ENCODE measurements at regions not wholly inside any gene's neighbourhood (a gene's known extent, or its start where the extent isn't known, plus 50 kb on each side); places are given as distances from the start of the nearest gene placed in this dataset.

DNA sequence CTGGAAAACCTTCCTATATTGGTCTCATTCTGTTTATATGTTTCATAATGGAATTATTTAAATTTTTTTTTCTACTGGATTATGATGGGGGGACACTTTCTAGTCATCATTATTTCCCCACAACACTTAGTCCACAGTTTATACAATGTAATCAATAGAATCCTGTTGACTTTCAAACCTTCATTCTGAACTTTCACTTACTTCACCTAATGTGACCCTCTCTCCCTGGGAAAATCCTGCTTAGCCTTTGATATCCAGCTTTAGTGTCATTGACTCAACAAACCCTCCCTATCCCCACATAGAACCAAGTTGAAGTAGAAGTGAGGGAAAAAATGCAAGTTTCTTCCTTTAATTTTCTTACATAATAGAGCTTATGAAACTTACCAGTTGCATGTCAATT, 666.0 kb downstream of the MECOM start:
- TF ChIP-seq, protein P1, sequence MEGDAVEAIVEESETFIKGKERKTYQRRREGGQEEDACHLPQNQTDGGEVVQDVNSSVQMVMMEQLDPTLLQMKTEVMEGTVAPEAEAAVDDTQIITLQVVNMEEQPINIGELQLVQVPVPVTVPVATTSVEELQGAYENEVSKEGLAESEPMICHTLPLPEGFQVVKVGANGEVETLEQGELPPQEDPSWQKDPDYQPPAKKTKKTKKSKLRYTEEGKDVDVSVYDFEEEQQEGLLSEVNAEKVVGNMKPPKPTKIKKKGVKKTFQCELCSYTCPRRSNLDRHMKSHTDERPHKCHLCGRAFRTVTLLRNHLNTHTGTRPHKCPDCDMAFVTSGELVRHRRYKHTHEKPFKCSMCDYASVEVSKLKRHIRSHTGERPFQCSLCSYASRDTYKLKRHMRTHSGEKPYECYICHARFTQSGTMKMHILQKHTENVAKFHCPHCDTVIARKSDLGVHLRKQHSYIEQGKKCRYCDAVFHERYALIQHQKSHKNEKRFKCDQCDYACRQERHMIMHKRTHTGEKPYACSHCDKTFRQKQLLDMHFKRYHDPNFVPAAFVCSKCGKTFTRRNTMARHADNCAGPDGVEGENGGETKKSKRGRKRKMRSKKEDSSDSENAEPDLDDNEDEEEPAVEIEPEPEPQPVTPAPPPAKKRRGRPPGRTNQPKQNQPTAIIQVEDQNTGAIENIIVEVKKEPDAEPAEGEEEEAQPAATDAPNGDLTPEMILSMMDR (IDR thresholded peaks at IDR 0.05), result no peak
- H3K27me3 ChIP-seq, result no peaks in the 10 kb centered on the region
- H3K27ac ChIP-seq, result no peak overlapping the region
- ATAC-seq (no peak), DNase-seq (no peak)
- no peaks in the 10 kb centered on the region for H3K36me3 ChIP-seq
- no peaks in the 10 kb centered on the region for H3K4me1 ChIP-seq
- no peaks in the 10 kb centered on the region for H3K9me3 ChIP-seq
- intact Hi-C loops (cut with DNase I), result no loop called here
- no peak overlapping the region for H3K4me3 ChIP-seq

DNA sequence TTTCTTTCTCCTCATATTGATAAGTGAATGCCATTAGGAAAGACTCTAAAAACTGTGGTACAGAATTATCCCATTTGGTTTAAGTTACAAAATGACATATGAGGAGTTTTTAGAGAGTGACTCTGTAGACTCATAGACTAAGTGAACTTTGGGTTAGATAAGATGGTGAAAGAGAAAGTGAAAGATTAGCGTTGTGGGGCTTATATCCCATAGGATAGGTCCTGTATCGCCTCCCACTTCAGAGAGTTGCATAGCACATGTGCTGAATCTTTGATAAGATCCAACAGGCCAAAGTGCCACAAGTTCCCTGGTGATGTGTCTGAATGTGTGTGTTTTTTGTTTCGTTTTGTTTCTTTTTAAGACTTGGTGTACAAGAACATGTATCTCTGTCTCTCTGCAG, 666.9 kb downstream of the MECOM start:
- intact Hi-C loops (cut with DNase I), result no loop called here
- H3K4me1 ChIP-seq, result no peaks in the 10 kb centered on the region
- no peaks in the 10 kb centered on the region for H3K9me3 ChIP-seq
- no peaks in the 10 kb centered on the region for H3K36me3 ChIP-seq
- H3K27ac ChIP-seq, result no peak overlapping the region
- ATAC-seq (no peak), DNase-seq (no peak)
- H3K4me3 ChIP-seq, result no peak overlapping the region
- TF ChIP-seq, protein P1 (IDR thresholded peaks at IDR 0.05), result no peak
- H3K27me3 ChIP-seq, result no peaks in the 10 kb centered on the region

DNA sequence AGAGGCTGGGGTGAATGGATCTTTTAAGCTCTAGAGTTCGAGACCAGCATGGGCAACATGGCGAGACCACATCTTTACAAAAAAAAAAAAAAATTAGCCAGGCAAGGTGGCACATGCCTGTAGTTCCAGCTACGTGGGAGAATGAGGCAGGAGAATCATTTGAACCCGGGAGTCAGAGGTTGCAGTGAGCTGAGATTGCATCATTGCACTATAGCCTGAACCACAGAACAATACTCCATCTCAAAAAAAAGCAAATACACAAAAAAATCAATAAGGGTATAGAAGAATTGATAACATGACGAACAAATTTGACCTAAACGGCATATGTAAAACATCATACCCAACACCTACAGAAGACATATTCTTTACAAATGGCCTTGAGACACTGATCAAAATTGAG, 668.4 kb downstream of the MECOM start:
- DNase-seq (no peak), ATAC-seq (no peak)
- Histone ChIP-seq H3K27ac (no peak overlapping the region), H3K36me3 (no peaks in the 10 kb centered on the region), H3K27me3 (no peaks in the 10 kb centered on the region), H3K4me3 (no peak overlapping the region), H3K4me1 (no peaks in the 10 kb centered on the region), H3K9me3 (no peaks in the 10 kb centered on the region)
- intact Hi-C loops (cut with DNase I), result no loop called here
- TF ChIP-seq, protein P1 (IDR thresholded peaks at IDR 0.05), result no peak

DNA sequence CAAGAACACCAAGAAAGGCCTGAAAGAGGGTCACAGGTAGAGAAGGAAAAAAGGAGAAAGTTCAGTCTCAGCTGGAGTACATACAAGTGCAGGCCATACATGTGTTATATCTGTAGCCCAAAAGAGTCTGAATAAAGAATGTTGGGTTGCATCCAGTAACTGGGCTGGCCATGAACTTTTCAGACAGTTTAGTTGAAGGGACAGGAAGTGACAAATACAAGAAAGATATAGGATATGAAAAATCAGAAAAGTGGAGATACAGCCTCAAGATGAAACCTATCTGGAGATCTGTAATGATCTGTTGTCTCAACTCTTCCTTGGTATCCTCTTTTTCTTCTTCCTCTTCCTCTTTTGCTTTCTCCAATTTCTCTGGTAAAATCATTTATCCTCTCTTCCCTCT, 671.7 kb downstream of the MECOM start:
- DNase-seq (no peak), ATAC-seq (no peak)
- intact Hi-C loops (cut with DNase I), result no loop called here
- Histone ChIP-seq H3K4me1 (no peaks in the 10 kb centered on the region), H3K9me3 (no peaks in the 10 kb centered on the region), H3K27me3 (no peaks in the 10 kb centered on the region), H3K27ac (no peak overlapping the region), H3K4me3 (no peak overlapping the region), H3K36me3 (no peaks in the 10 kb centered on the region)
- TF ChIP-seq, protein P1 (IDR thresholded peaks at IDR 0.05), result no peak

DNA sequence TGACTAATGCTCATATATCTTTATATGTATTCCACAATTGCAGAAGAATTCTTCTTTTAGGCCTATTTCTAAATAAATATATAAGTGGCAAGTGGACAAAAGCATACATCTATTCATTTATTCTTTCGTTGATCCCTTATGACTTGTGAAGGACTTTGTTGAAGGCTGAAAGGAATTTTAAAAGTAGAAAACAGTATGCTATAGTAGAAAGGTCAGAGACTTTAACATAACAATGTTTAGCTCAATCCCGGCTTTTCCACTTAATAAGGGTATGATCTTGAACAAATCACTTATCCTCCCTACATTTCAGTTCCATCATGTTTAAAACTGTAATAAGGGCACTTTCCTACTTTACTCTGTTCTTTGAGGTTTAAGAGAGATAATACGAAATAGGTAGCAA, 672.9 kb downstream of the MECOM start:
- Histone ChIP-seq H3K4me1 (no peaks in the 10 kb centered on the region), H3K4me3 (no peak overlapping the region), H3K9me3 (no peaks in the 10 kb centered on the region), H3K36me3 (no peaks in the 10 kb centered on the region), H3K27me3 (no peaks in the 10 kb centered on the region), H3K27ac (no peak overlapping the region)
- intact Hi-C loops (cut with DNase I), result no loop called here
- no peak for DNase-seq
- TF ChIP-seq, protein P1 (IDR thresholded peaks at IDR 0.05), result no peak
- ATAC-seq, result no peak

DNA sequence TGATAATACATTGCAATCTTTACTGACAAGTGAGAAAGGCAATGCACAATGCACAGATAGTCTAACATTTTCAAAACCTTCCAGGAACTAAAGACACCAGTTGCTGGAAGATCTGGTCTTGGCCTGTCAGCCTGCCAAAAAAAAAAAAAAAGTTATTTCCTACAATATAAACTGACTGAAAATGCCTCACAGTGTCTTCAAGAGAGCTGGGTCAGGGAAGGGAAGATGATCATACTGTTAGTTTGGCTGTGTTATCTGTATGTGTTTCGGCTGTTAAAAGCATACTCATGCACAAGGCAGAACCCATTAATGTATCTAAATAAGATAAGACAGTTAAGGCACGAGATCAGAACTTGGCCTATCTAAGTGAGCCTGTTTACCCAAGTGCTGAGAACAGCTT, 673.4 kb downstream of the MECOM start:
- ATAC-seq (no peak), DNase-seq (no peak)
- Histone ChIP-seq H3K27me3 (no peaks in the 10 kb centered on the region), H3K36me3 (no peaks in the 10 kb centered on the region), H3K4me1 (no peaks in the 10 kb centered on the region), H3K27ac (no peak overlapping the region), H3K9me3 (no peaks in the 10 kb centered on the region), H3K4me3 (no peak overlapping the region)
- intact Hi-C loops (cut with DNase I), result no loop called here
- TF ChIP-seq, protein P1 (IDR thresholded peaks at IDR 0.05), result no peak
